ENCODE measurements at regions not wholly inside any gene's neighbourhood (a gene's known extent, or its start where the extent isn't known, plus 50 kb on each side); places are given as distances from the start of the nearest gene placed in this dataset.

GRCh38 chr3:159913712-159914414 lies 74.8 kb upstream of the IL12A start:
- CTCF ChIA-PET, result no interaction called here
- RAD21 ChIA-PET (ENCODE audit: low non-redundant PET in 1 of 2, low total read pairs in 2 of 2, uncharacterized antibody in 2 of 2, unreplicated experiment in 2 of 2), result no interaction called here

More at GRCh38 chr3:159913712-159914414, 74.8 kb upstream of the IL12A start:
- TF ChIP-seq CBX3 (IDR thresholded peaks at IDR 0.05; ENCODE audit: low read depth) (no peak), ELF1 (IDR thresholded peaks at IDR 0.05; ENCODE audit: borderline replicate concordance, low read depth) (no peak), MAX (IDR thresholded peaks at IDR 0.05) (no peak), SP1 (IDR thresholded peaks at IDR 0.05; ENCODE audit: low read depth) (no peak), POLR2A (IDR thresholded peaks at IDR 0.05; ENCODE audit: borderline replicate concordance, extremely low read depth, insufficient read depth, insufficient read length) (no peak), RAD21 (IDR thresholded peaks at IDR 0.05; ENCODE audit: low read depth) (no peak), REST (IDR thresholded peaks at IDR 0.05; ENCODE audit: low read depth) (no peak), EZH2phosphoT487 (IDR thresholded peaks at IDR 0.05; ENCODE audit: borderline replicate concordance) (no peak), ATF3 (IDR thresholded peaks at IDR 0.05) (no peak), EGR1 (IDR thresholded peaks at IDR 0.05; ENCODE audit: low read depth) (no peak), ZBTB33 (IDR thresholded peaks at IDR 0.05; ENCODE audit: extremely low read depth, insufficient replicate concordance, low read length) (no peak), SRF (IDR thresholded peaks at IDR 0.05; ENCODE audit: low read depth) (no peak)
- H3K4me3 ChIP-seq (replicated peaks in 1 of 2; ENCODE audit: low read depth in 1 of 2, low read length in 2 of 2), result no peak overlapping the region
- H3K4me1 ChIP-seq (ENCODE audit: control insufficient read depth in 1 of 2, insufficient read depth in 2 of 2, low read length in 2 of 2), result peaks cover 0 to 5% of the 10 kb centered on the region in 2 experiments; a peak in 1 of 4 replicates
- no peaks in the 10 kb centered on the region for H3K79me2 ChIP-seq (ENCODE audit: insufficient read depth, low read length)
- no peaks in the 10 kb centered on the region for H4K20me1 ChIP-seq (ENCODE audit: insufficient read depth)
- no peak overlapping the region for H3K27ac ChIP-seq (ENCODE audit: low read depth, low read length)
- no peak overlapping the region for H2AFZ ChIP-seq (ENCODE audit: low read depth, low read length, poor library complexity, severe bottlenecking)
- H3K27me3 ChIP-seq (ENCODE audit: insufficient read depth, low read length), result no peaks in the 10 kb centered on the region
- DNase-seq (ENCODE audit: low read depth, low spot score) (no peak), ATAC-seq (no peak)
- POLR2A ChIA-PET, result no interaction called here
- no peak overlapping the region for H3K9ac ChIP-seq (ENCODE audit: low read length)
- no peaks in the 10 kb centered on the region for H3K36me3 ChIP-seq (ENCODE audit: control insufficient read depth in 1 of 2, insufficient read depth in 2 of 2, low read length in 2 of 2)
- intact Hi-C loops (cut with micrococcal nuclease), result no loop called here
- BruUV-seq (replicated peaks), result no TSS peak
- no peaks in the 10 kb centered on the region for H3K9me3 ChIP-seq (ENCODE audit: control insufficient read depth in 1 of 2, insufficient read depth in 1 of 2, low read depth in 1 of 2, low read length in 2 of 2)
- H3K4me2 ChIP-seq (ENCODE audit: low read length), result no peak overlapping the region
- H3K9me2 ChIP-seq (ENCODE audit: insufficient read depth), result peaks cover 3% of the 10 kb centered on the region; the same call in 1 of the 2 replicates

Measured in HCT116 (cell line).